Motor neuron (in vitro differentiated cells): ENCODE measurements at regions not wholly inside any gene's neighbourhood (a gene's known extent, or its start where the extent isn't known, plus 50 kb on each side); places are given as distances from the start of the nearest gene placed in this dataset.
A peak's percentile ranks its signal among the peaks of the same experiment; 100 is the strongest.

Experiments used
- ATAC-seq, 8 experiments: fragments of 200-7000 bp; cut with Tn5 transposase; replicated peaks in 6 of 8; 2 replicates each; pipeline ENCODE4 v1.8.0; 2021; ENCODE audit warnings: mild to moderate bottlenecking in 8 of 8, moderate library complexity in 8 of 8
- H3K27ac ChIP-seq, 2 donors: fragments of 250-450 bp; sonication (Bioruptor Pico); 2 replicates each; pipeline ENCODE4 v1.9.0; 2021; ENCODE audit warnings: antibody characterized with exemption in 2 of 2, mild to moderate bottlenecking in 2 of 2, moderate library complexity in 1 of 2
- H3K4me1 ChIP-seq, 2 donors: fragments of 250-450 bp; sonication (Bioruptor Pico); replicated peaks in 1 of 2; 2 replicates each; pipeline ENCODE4 v1.6.1; 2021; ENCODE audit warnings: antibody characterized with exemption in 2 of 2, mild to moderate bottlenecking in 2 of 2, moderate library complexity in 1 of 2
- H3K4me3 ChIP-seq, 5 donors: fragments of 250-450 bp; sonication (Bioruptor Pico); 2 replicates each; pipeline ENCODE4 v1.9.0; 2021; ENCODE audit warnings: antibody characterized with exemption in 5 of 5, mild to moderate bottlenecking in 5 of 5, moderate library complexity in 4 of 5
- WGBS, 10 experiments: fragments of 450-650 bp; shearing (Covaris generic); methylation state at CpG; one replicate each; pipeline ENCODE4 v1.0.0; 2022; 5-methylcytosine and 5-hydroxymethylcytosine counted together
- in situ Hi-C, 9 experiments: fragments of 400-800 bp; cut with MboI; loops; one replicate each; pipeline ENCODE4 v1.15.0; 2021; ENCODE audit warnings: low sequenced_read_pairs in 9 of 9, low pct_unique_long_range_greater_than_20kb in 2 of 9; ENCODE audit not compliant: unreplicated experiment in 9 of 9

DNA sequence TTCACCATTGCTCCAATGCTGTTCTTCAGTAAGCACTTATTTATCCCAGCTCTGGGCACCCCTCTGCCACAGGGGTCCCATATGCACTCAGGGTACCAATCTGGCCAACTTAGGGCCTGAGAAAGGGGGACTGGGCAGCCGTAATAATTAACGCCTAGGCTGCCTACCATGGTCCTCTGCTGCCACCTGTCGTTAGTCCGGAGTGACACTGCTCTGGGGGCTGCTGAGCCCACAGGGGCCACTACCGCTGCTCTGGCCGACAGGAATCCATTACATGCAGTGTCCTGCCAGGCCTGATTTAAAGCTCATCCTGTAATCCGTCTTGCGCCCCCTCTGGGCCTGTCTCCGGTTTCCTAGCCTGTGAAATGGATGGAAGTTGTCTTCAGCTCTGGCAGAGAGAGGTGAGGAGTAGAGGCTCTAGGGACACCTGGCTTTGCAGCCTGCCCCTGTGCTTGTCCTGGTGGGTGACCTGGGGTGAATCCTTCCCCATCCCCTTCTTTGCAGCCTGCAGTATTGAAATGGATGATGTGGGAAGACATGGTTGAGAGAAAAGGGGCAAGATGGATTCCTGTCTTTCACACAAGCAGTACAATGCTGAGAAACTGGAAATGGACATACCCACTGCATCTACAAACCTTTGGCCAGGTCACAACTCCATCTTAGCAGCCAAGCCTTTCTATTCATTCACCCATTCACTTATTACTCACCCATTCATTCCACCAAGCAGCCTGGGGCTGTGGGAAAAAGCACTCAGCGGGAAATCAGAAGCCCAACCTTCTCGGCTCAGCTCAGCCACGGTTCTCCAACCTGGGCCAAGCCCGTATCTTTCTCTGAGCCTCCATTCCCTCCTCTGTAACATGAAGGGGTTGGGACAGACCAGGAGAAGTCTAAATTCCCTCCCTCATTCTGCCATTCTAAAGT, 116.3 kb upstream of the NALF2 start:
- in situ Hi-C loops = loop anchor here in 1 of 9 experiments (25.0 kb wide), 1 partner anchor 576 kb away; no protein-coding TSS in a partner anchor
- Histone ChIP-seq H3K4me3 (no peak overlapping the region), H3K27ac (no peak overlapping the region), H3K4me1 (peaks cover 3 to 6% of the 10 kb centered on the region in 2 donors)
- peak; percentile 61 to 95 (median 91) for ATAC-seq
- WGBS, 10 experiments = 0 to 80% (median 37%) methylated on average over 1 to 2 of the region's 13 CpGs; no CpG with 5 or more reads in 7 of the 10 experiments

DNA sequence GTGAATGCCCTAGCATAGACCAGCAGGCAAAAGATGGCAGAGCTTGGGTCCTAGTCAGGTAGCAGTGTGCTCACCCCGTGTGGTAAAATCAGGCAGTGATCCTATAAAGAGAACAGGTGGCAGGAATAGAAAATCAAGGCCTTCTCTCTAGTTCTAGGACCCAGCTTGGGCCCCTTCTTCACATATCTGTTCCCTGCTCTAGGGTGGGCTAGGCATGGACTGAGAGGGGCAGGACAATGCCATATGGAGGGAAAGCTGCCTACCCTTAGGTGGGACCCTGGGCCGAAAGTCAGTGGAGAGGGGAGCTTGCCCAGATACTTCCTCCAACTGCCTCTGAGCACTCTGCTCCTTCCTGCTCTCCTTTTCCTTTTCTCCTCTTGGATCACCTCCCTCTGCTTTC, 117.4 kb upstream of the NALF2 start:
- no peak overlapping the region for H3K27ac ChIP-seq
- ATAC-seq = no peak
- peaks cover 3 to 6% of the 10 kb centered on the region in 2 donors for H3K4me1 ChIP-seq
- H3K4me3 ChIP-seq = no peak overlapping the region
- 40 to 71% (median 53%) methylated on average over 1 to 2 of the region's 2 CpGs; no CpG with 5 or more reads in 7 of the 10 experiments for WGBS, 10 experiments
- in situ Hi-C loops = loop anchor here in 1 of 9 experiments (25.0 kb wide), 1 partner anchor 574 kb away; no protein-coding TSS in a partner anchor

DNA sequence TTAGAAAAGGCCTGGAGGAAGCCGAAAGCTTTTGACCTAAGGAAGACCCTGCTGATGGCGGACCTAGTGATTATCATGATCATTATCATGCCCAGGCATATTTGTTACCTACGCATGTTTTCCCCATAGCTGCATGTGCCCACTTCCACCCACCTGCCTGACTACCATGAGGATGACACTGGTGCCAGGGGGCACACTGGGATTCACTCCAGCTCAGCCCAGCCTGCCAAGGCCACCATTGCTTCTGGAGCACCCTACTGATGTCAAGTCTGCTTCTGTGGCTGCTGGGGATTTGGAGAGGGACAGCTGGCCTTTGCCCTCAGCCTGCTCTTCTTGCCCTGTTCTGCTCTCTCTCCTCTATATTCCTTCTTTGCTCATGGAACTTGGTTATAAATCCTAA, 124.7 kb upstream of the NALF2 start:
- Histone ChIP-seq H3K4me1 (no peaks in the 10 kb centered on the region), H3K27ac (no peak overlapping the region), H3K4me3 (no peak overlapping the region)
- no peak for ATAC-seq
- in situ Hi-C loops = loop anchor here in 1 of 9 experiments (25.0 kb wide), 1 partner anchor 567 kb away; no protein-coding TSS in a partner anchor
- WGBS, 10 experiments = no CpG with 5 or more reads among the region's 3 CpGs

- Histone ChIP-seq H3K27ac (no peak overlapping the region), H3K4me3 (no peak overlapping the region), H3K4me1 (no peaks in the 10 kb centered on the region)
- no peak for ATAC-seq
- in situ Hi-C loops = no loop called here
- 40% methylated on average over 1 of the region's 1 CpG; no CpG with 5 or more reads in 9 of the 10 experiments for WGBS, 10 experiments
Measured at GRCh38 chrX:69374569-69374968, 129.6 kb upstream of the NALF2 start.

- in situ Hi-C loops = no loop called here
- Histone ChIP-seq H3K27ac (no peak overlapping the region), H3K4me3 (no peak overlapping the region), H3K4me1 (no peaks in the 10 kb centered on the region)
- no peak for ATAC-seq
Measured at GRCh38 chrX:69372435-69372834, 131.7 kb upstream of the NALF2 start.

DNA sequence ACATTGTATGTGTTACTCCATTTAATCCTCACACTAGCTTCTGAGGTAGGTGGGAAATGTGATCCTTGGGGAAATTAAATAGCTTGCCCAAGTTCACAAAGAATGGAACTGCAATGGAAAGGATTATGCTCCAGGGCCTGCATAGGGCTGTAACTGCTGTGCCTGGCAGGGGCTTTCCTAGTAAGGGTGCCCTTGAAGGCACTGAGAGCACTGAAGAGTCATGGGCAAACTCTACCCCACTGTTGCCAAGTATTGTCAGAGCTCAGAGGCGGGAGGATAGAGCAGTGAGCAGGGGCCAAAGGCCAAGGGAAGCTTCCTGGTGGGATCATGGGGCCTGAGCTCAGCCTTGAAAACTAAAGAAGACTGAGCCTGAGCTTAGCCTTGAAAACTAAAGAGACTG, 133.0 kb upstream of the NALF2 start:
- no peak for ATAC-seq

GRCh38 chrX:69369999-69370398, 134.1 kb upstream of the NALF2 start:
- no peaks in the 10 kb centered on the region for H3K4me1 ChIP-seq
- in situ Hi-C loops = no loop called here
- no peak overlapping the region for H3K27ac ChIP-seq
- H3K4me3 ChIP-seq = no peak overlapping the region
- no peak for ATAC-seq
- 40 to 100% (median 90%) methylated on average over 1 to 2 of the region's 5 CpGs; no CpG with 5 or more reads in 6 of the 10 experiments for WGBS, 10 experiments

More for the DNA sequence above, 133.0 kb upstream of the NALF2 start:
- in situ Hi-C loops = no loop called here
- Histone ChIP-seq H3K4me3 (no peak overlapping the region), H3K27ac (no peak overlapping the region), H3K4me1 (no peaks in the 10 kb centered on the region)
- WGBS, 10 experiments = 33 to 60% methylated on average over 1 of the region's 1 CpG; no CpG with 5 or more reads in 8 of the 10 experiments

DNA sequence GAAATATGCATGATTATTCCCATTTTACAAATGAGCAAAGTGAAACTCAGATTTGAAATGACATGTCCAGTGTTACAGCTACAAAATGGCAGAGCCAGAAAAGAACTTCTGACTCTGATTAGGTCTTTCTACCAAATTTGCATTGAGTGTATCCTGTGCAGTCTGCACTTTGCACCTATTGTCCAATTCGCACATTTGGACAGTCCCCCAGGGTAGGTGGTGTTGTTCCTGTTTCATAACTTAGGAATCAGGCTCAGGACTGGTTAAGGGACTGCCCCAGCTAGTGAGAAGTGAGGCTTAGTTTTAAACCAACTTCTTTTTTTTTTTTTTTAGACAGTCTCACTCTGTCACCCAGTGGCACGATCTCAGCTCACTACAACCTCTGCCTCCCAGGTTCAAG, 137.9 kb upstream of the NALF2 start:
- Histone ChIP-seq H3K27ac (no peak overlapping the region), H3K4me1 (no peaks in the 10 kb centered on the region), H3K4me3 (no peak overlapping the region)
- WGBS, 10 experiments = 0 to 100% (median 62%) methylated on average over 1 to 2 of the region's 2 CpGs; no CpG with 5 or more reads in 6 of the 10 experiments
- in situ Hi-C loops = no loop called here
- no peak for ATAC-seq

DNA sequence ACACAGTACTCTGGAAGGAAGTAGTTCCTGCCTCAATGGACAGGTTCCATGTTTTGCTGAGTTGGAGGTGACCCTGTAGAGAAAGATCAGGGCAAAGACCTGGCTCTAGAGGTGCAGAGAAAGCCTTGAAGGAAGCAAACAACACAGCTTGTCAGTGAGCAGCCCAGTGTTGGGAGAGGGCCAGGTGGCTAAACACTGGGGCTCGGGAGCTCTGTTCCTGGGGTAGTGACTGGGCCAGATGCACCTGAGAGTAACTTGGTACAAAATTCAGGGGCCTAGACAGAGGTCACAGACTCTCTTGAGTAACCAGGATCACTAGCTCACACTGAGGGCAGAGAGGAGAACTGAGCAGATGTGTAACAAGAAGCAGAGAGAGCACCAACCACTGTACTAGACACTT, 138.4 kb upstream of the NALF2 start:
- in situ Hi-C loops = no loop called here
- no CpG with 5 or more reads among the region's 1 CpG for WGBS, 10 experiments
- no peak for ATAC-seq
- Histone ChIP-seq H3K27ac (no peak overlapping the region), H3K4me3 (no peak overlapping the region), H3K4me1 (no peaks in the 10 kb centered on the region)

DNA sequence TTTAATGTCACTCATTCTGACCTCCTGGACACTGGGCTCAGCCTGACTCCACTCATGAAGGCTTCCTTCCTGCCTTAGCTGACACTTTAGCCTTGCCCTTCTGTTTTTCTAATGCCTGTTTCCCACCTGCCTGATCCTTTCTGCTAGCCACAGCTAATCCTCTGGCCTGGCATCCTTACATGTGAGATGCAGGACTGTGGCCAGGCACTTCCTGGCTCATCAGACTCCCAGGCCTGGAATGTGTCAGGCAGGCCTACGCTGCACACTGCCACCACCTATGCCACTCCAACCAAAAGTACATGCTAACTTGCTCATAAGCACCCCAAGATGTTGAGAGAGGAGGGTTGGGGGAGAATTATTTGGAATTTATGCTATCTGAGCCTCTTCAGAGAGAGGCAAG, 138.8 kb upstream of the NALF2 start:
- no peak overlapping the region for H3K4me3 ChIP-seq
- in situ Hi-C loops = no loop called here
- H3K27ac ChIP-seq = no peak overlapping the region
- ATAC-seq = no peak
- H3K4me1 ChIP-seq = no peaks in the 10 kb centered on the region
- WGBS, 10 experiments = 83% methylated on average over 1 of the region's 1 CpG; no CpG with 5 or more reads in 9 of the 10 experiments

GRCh38 chrX:69362856-69363255, 141.3 kb upstream of the NALF2 start:
- in situ Hi-C loops = no loop called here
- H3K4me1 ChIP-seq = no peaks in the 10 kb centered on the region
- peak in 2 of 8 experiments; percentile 26 to 56 for ATAC-seq
- H3K27ac ChIP-seq = no peak overlapping the region
- WGBS, 10 experiments = 0 to 60% (median 13%) methylated on average over 1 to 3 of the region's 4 CpGs; no CpG with 5 or more reads in 7 of the 10 experiments
- no peak overlapping the region for H3K4me3 ChIP-seq

GRCh38 chrX:69362354-69362753, 141.8 kb upstream of the NALF2 start:
- Histone ChIP-seq H3K4me3 (no peak overlapping the region), H3K4me1 (no peaks in the 10 kb centered on the region), H3K27ac (no peak overlapping the region)
- 0 to 48% methylated on average over 2 to 5 of the region's 5 CpGs; no CpG with 5 or more reads in 8 of the 10 experiments for WGBS, 10 experiments
- in situ Hi-C loops = no loop called here
- no peak for ATAC-seq

DNA sequence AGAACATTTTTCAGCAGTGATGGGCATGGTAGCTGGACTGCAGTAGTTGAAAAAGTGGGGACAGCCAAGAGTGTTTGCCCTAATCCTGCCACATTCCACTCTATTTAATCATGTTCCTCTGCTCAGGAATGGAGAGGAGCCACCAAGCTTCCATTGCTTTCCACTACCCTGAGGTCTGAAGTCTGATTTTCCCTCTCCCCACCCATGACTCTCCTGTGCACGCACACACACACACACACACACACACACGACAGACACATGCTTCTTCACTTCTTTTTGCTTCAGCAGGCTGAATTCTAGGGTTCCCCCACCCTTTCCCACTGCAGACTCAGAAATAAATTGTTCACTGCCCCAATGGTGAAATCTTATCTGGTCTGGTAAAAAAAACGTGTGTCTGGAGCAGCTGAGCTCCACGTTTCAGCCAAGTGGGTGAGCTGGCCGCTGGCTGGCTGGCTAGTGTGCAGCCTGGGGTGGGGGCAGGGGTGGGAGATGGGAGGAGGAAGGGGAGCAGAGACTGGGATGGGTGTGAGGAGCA, 142.7 kb upstream of the NALF2 start:
- peak in 2 of 8 experiments; percentile 27 to 33 for ATAC-seq
- no peak overlapping the region for H3K27ac ChIP-seq
- in situ Hi-C loops = no loop called here
- WGBS, 10 experiments = 0 to 60% (median 39%) methylated on average over 1 to 3 of the region's 5 CpGs; no CpG with 5 or more reads in 7 of the 10 experiments
- H3K4me3 ChIP-seq = no peak overlapping the region
- H3K4me1 ChIP-seq = no peaks in the 10 kb centered on the region
